ENCODE measurements at regions not wholly inside any gene's neighbourhood (a gene's known extent, or its start where the extent isn't known, plus 50 kb on each side); places are given as distances from the start of the nearest gene placed in this dataset.

DNA sequence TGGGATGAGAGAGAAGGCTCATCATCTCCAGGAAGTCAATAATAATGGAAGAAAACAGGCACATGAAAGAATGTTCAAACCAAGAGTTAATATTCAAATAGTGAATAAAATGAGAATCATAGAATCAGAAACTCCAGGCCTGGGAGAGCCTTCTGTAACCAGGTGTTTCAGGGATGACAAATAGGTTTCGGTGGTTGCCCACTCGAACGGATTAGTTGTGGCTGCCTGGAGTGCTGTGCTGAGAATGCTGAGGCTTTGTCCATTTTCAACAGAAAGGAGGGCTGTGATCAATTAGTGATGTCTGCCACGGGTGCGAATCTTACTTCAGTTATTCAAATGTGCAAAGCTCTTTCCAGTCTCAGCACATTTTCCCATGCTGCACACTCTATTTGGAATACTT lies 227.3 kb downstream of the INSIG2 start:
- DNase-seq (ENCODE audit: low read depth in 2 of 2), result no peak
- TF ChIP-seq, protein P1, sequence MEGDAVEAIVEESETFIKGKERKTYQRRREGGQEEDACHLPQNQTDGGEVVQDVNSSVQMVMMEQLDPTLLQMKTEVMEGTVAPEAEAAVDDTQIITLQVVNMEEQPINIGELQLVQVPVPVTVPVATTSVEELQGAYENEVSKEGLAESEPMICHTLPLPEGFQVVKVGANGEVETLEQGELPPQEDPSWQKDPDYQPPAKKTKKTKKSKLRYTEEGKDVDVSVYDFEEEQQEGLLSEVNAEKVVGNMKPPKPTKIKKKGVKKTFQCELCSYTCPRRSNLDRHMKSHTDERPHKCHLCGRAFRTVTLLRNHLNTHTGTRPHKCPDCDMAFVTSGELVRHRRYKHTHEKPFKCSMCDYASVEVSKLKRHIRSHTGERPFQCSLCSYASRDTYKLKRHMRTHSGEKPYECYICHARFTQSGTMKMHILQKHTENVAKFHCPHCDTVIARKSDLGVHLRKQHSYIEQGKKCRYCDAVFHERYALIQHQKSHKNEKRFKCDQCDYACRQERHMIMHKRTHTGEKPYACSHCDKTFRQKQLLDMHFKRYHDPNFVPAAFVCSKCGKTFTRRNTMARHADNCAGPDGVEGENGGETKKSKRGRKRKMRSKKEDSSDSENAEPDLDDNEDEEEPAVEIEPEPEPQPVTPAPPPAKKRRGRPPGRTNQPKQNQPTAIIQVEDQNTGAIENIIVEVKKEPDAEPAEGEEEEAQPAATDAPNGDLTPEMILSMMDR (IDR thresholded peaks at IDR 0.05; ENCODE audit: low read depth, low read length), result no peak
- no peak overlapping the region for H3K4me3 ChIP-seq (replicated peaks in 1 of 2; ENCODE audit: low read depth in 2 of 2, low read length in 2 of 2)

DNA sequence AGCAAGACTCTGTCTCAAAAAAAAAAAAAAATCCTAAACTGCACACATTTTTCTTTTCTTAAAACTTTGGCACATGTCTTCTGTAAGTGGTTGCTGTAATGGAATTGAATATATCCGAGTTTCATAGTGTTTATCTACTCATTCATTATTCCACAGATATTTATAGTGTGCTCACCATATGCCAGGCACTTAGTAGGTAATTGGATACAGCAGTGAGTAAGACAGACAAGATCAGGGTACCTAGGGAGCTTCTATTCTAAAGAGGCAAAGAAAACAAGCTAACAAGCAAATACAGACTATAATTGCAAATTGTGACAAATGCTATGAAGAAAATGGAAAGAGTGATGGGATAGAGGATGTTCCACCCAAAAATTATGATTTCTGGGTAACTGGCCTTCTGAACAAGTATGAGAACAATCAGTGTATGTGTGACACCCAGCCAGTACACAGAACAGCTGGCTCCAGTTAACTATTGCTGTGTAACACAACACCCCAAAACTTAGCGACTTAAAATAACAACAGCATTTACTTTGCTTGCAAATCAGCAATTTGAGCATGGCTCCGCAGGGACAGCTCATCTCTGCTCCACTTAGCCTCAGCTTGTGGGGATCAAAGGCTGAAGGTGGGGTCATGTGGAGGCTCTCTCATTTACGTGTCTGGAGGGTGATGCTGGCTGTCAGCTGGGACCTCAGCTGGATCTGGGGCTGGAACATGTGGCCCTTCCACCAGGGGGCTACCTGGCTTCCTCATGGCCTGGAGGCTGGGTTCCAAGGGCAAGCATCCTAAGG lies 224.9 kb downstream of the INSIG2 start:
- H3K4me3 ChIP-seq (replicated peaks in 1 of 2; ENCODE audit: low read depth in 2 of 2, low read length in 2 of 2), result no peak overlapping the region
- TF ChIP-seq, protein P1 (IDR thresholded peaks at IDR 0.05; ENCODE audit: low read depth, low read length), result no peak
- DNase-seq (ENCODE audit: low read depth in 2 of 2), result no peak

DNA sequence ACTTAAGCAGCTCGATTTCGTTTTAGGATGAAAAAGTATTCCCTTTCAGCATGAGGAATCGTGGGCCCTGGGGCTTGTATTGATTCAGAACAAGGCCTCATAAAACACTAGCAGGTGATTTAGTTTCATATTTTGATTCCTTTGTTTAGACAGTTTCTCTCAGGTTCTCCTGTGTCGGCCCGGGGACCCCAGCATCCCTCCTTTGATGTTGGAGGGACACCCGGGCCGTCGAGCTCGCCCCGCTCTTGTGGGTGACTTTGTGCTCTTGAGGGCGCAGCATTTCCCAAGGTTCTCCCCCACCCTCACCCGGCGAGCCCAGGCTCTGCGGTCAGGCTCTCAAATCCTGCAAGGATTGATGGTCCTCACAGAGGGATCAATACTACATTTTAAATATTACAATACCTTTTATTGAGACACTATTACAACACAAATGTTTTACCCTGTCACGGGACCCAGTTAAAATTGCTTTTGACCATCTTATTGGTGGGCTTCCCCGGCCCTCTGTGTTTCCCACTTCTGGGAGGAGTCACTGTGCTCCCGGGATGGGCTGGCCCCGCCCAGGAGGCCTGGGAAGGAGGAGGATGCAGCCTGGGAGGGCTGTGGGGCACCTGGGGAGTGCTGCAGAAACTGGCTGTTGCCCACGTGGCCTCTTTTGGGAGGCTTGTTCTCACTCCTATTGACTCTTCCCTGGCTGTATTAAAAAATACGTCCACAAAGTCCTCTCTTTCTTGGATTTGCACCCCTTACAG lies 222.6 kb downstream of the INSIG2 start:
- TF ChIP-seq, protein P1 (IDR thresholded peaks at IDR 0.05; ENCODE audit: low read depth, low read length), result no peak
- H3K4me3 ChIP-seq (replicated peaks in 1 of 2; ENCODE audit: low read depth in 2 of 2, low read length in 2 of 2), result peak overlapping the region; percentile 41 to 45
- DNase-seq (ENCODE audit: low read depth in 2 of 2), result no peak

DNA sequence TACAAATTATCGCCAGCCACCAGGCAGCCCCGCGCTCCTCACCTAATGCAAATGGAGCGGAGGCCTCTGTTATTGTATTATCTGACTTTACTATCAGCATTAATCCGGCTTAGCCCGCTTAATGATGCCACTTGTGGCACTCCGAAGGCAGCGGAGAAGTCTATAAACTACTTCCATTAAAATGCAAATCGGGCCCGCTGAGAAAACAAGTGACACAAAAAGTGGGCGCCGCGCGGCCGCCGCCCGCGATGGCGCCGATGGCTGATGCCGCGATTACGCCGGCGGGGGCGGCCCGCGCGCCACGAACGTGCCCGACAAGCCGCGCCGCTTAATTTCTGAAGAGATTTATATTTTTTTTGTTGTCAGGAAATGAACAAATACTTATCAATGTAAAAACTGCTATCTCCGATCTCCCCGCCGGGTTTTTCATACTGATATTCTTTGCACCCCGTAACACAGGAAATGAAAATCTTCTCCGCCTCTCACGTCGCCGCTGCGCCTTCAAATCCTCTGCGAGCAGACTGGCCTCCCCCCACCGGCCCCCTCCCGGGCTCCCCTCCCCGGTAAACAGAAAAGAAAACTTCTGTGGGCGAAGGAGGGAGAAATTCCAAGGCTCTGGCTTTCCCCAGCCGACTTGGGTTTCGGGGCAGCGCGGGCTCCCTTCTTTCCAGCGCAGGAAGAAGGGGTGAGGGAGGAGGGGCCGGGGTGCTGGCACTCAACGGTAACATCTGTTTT lies 221.8 kb downstream of the INSIG2 start:
- TF ChIP-seq, protein P1 (IDR thresholded peaks at IDR 0.05; ENCODE audit: low read depth, low read length), result no peak
- H3K4me3 ChIP-seq (replicated peaks in 1 of 2; ENCODE audit: low read depth in 2 of 2, low read length in 2 of 2), result peak overlapping the region; percentile 41 to 45
- peak; percentile 27 to 33 for DNase-seq (ENCODE audit: low read depth in 2 of 2)

DNA sequence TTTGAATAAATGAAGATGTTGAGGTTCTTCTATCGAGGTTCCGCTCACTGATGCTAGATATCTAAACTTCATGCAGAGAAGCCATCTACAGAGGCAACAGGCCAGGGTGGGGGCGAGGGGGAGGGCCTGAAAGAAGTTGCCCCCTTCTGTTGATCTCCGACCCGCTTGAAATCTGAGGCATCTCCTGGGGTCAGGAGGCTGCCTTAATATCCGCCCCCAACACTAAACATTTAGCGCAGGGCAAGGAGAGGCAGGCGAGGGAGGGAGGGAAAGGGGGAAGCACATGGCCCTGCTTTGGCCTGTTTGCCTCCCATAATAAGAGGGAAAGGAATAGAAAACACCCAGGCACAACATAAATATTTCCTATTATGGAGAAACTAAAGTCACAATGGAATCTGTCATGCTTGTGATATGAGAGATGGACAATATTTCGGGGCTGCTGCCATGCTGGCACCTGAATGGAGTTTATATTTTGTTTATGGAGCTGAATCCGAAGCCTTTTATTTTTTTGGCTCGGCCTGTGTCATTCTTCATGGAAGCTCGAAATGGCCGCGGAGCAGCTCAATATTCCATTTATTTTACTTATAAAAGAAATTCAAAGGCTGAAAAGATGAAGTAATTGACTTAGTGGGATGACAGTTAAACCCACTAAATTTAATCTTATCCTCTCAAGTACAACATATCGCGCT lies 221.1 kb downstream of the INSIG2 start:
- H3K4me3 ChIP-seq (replicated peaks in 1 of 2; ENCODE audit: low read depth in 2 of 2, low read length in 2 of 2), result peak overlapping the region; percentile 41 to 45
- TF ChIP-seq, protein P1 (IDR thresholded peaks at IDR 0.05; ENCODE audit: low read depth, low read length), result no peak
- no peak for DNase-seq (ENCODE audit: low read depth in 2 of 2)

DNA sequence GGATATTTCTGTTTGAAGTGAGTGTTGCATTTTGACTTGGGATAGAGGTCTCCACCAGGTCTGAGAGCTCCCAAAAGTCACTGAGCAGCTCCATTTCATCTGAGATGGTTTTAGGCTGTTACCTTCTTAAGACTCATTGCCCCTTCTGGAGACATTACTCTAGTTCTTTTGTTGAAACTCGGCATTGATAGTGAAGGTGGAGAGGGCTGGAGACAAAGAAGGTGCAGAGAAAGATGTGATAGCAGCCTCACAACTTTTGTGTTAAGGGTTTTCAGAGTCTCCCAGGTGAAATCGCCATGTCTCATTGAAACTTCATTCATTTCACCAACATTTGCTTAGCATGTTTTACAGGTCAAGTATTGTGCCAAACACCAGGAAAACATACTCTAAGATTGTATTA lies 219.6 kb downstream of the INSIG2 start:
- no peak for DNase-seq (ENCODE audit: low read depth in 2 of 2)
- no peak overlapping the region for H3K4me3 ChIP-seq (replicated peaks in 1 of 2; ENCODE audit: low read depth in 2 of 2, low read length in 2 of 2)
- TF ChIP-seq, protein P1 (IDR thresholded peaks at IDR 0.05; ENCODE audit: low read depth, low read length), result no peak

Data from cardiac fibroblast (primary cell).